Peyer's patch (tissue), 4 donors: ENCODE measurements at regions not wholly inside any gene's neighbourhood (a gene's known extent, or its start where the extent isn't known, plus 50 kb on each side); places are given as distances from the start of the nearest gene placed in this dataset.

Experiments used
- POLR2A ChIP-seq, 2 donors: fragments of 450-650 bp; IDR thresholded peaks; one replicate each; pipeline ENCODE4 v1.5.1; 2017; ENCODE audit warnings: antibody characterized with exemption in 2 of 2, mild to moderate bottlenecking in 2 of 2, moderate library complexity in 2 of 2
- TF ChIP-seq, protein P1 (sequence below), 6 experiments: fragments of 450-650 bp in 4 of 6; fragments of 200-600 bp in 2 of 6; sonication (generic) in 1 of 6; IDR thresholded peaks; one replicate each; pipeline ENCODE4 v1.5.1; 2017 to 2019; ENCODE audit warnings: antibody characterized with exemption in 6 of 6, mild to moderate bottlenecking in 3 of 6, moderate library complexity in 1 of 6

DNA sequence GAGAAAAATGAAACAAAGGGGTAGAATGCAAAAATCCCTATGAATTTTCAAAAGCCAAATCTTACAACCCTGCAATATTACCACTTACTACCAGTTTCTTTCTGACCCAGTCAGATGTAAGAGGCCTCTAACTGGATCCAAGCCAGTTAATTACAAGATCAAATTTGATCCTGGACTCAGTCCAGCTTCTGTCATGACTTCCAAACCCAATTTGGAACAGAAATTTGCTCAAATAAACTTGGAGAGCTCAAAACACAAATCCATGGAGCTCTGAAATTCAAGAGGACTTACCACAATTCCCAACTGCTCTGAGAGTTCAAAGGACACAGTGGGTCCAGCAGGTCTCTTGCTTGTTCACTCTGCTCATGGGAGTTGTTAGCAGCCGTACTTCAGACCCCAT, 1271.7 kb upstream of the SLC39A10 start:
- TF ChIP-seq, protein P1, sequence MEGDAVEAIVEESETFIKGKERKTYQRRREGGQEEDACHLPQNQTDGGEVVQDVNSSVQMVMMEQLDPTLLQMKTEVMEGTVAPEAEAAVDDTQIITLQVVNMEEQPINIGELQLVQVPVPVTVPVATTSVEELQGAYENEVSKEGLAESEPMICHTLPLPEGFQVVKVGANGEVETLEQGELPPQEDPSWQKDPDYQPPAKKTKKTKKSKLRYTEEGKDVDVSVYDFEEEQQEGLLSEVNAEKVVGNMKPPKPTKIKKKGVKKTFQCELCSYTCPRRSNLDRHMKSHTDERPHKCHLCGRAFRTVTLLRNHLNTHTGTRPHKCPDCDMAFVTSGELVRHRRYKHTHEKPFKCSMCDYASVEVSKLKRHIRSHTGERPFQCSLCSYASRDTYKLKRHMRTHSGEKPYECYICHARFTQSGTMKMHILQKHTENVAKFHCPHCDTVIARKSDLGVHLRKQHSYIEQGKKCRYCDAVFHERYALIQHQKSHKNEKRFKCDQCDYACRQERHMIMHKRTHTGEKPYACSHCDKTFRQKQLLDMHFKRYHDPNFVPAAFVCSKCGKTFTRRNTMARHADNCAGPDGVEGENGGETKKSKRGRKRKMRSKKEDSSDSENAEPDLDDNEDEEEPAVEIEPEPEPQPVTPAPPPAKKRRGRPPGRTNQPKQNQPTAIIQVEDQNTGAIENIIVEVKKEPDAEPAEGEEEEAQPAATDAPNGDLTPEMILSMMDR (IDR thresholded peaks at IDR 0.05) = no peak
- TF ChIP-seq POLR2A (IDR thresholded peaks at IDR 0.05) = no peak
